ENCODE measurements at regions not wholly inside any gene's neighbourhood (a gene's known extent, or its start where the extent isn't known, plus 50 kb on each side); places are given as distances from the start of the nearest gene placed in this dataset.
A peak's percentile ranks its signal among the peaks of the same experiment; 100 is the strongest.

DNA sequence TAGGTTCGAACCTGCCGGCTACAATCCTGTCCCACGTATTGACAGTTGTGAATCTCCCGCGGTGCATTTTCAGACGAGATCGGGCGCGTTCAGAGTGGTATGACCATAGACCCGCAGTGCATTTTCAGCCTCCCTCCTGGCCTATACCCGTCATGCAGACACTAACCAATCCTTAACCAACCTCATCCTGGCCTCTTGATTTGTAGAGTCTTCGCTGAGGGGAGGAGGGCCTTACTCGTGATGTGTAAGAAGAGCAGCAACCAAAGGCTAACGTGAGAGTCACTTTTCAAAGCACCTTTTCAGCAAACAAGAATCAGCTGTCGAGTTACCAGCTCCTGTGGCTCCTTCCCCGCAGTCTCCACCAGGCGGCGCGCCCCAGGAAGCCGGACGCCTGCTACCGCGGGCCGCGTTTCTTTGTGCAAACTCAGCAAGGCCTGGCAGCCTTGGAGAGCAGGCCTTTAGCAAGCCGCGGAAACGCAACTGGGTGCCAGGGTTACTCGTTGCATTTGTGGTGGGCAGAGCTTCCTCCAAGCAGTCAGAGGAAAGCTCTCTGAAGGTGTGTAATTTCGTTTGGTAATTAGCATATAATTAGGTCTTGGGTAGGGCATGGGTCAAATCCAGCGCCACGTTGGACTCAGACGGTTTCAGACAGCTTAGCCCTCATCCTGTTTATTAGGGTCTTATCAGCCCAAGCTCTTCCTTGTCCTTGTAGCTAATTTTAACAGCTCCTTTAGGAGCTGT lies 139.8 kb downstream of the OR2B2 start:
- TF ChIP-seq, protein P1, sequence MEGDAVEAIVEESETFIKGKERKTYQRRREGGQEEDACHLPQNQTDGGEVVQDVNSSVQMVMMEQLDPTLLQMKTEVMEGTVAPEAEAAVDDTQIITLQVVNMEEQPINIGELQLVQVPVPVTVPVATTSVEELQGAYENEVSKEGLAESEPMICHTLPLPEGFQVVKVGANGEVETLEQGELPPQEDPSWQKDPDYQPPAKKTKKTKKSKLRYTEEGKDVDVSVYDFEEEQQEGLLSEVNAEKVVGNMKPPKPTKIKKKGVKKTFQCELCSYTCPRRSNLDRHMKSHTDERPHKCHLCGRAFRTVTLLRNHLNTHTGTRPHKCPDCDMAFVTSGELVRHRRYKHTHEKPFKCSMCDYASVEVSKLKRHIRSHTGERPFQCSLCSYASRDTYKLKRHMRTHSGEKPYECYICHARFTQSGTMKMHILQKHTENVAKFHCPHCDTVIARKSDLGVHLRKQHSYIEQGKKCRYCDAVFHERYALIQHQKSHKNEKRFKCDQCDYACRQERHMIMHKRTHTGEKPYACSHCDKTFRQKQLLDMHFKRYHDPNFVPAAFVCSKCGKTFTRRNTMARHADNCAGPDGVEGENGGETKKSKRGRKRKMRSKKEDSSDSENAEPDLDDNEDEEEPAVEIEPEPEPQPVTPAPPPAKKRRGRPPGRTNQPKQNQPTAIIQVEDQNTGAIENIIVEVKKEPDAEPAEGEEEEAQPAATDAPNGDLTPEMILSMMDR (IDR thresholded peaks at IDR 0.05): peak; percentile 87 to 94 (median 91)
- no peak for TF ChIP-seq POLR2A (IDR thresholded peaks at IDR 0.05)

Data from adrenal gland (tissue), 5 donors.